GM12873 (cell line): ENCODE measurements at regions not wholly inside any gene's neighbourhood (a gene's known extent, or its start where the extent isn't known, plus 50 kb on each side); places are given as distances from the start of the nearest gene placed in this dataset.

Experiments
- CTCF ChIP-seq: IDR thresholded peaks from 2 replicates; pipeline ENCODE4 v1.5.1; 2012; ENCODE audit warnings: low read depth, mild to moderate bottlenecking, moderate library complexity, low read length, control low read depth; ENCODE audit not compliant: insufficient read depth; ENCODE audit errors: missing control alignments

GRCh38 chr22:27157666-27158370, 500.4 kb downstream of the MIAT start:
- no peak for TF ChIP-seq CTCF

GRCh38 chr22:27159016-27159415, 501.6 kb downstream of the MIAT start:
- TF ChIP-seq CTCF: no peak

GRCh38 chr22:27159716-27160295, 502.4 kb downstream of the MIAT start:
- no peak for TF ChIP-seq CTCF

- no peak for TF ChIP-seq CTCF
These were observed 506.1 kb downstream of the MIAT start for GRCh38 chr22:27163162-27164137.

GRCh38 chr22:27164781-27165503, 507.6 kb downstream of the MIAT start:
- TF ChIP-seq CTCF: no peak

- TF ChIP-seq CTCF: no peak
These were observed 511.3 kb downstream of the MIAT start for GRCh38 chr22:27168681-27169080.
